HEK293T (cell line): ENCODE measurements at regions not wholly inside any gene's neighbourhood (a gene's known extent, or its start where the extent isn't known, plus 50 kb on each side); places are given as distances from the start of the nearest gene placed in this dataset.
"Not testable (repeated sequence)": the region's sequence is repeated elsewhere in the genome, so short reads cannot be mapped to it uniquely, and the experiment has no call there.

Experiments used
- CTCF ChIA-PET: fragments of 350-600 bp; formaldehyde crosslinking; extraction: SDS; loops from one replicate; lab custom pipeline; 2021; ENCODE audit warnings: antibody characterized with exemption, inconsistent platforms; lab: Yijun Ruan, JAX
- POLR2A ChIA-PET: fragments of 350-600 bp; formaldehyde crosslinking; extraction: SDS; loops from one replicate; lab custom pipeline; 2020; ENCODE audit warnings: antibody characterized with exemption, inconsistent platforms; lab: Yijun Ruan, JAX
- DNase-seq: peaks from one replicate; pipeline ENCODE4 v3.0.0; 2012; ENCODE audit warnings: mixed read lengths; ENCODE audit errors: extremely low spot score
- ARNT ChIP-seq: fragments of 450-650 bp; IDR thresholded peaks from 2 replicates; pipeline ENCODE4 v1.6.1; 2017; ENCODE audit warnings: mild to moderate bottlenecking
- BHLHE40 ChIP-seq: fragments of 450-650 bp; IDR thresholded peaks from 2 replicates; pipeline ENCODE4 v1.6.1; 2016; ENCODE audit warnings: mild to moderate bottlenecking, moderate library complexity, borderline replicate concordance
- CTBP1 ChIP-seq: fragments of 450-650 bp; IDR thresholded peaks from 2 replicates; pipeline ENCODE4 v1.6.1; 2016; ENCODE audit warnings: borderline replicate concordance
- ELF4 ChIP-seq: fragments of 450-650 bp; IDR thresholded peaks from 2 replicates; pipeline ENCODE4 v1.6.1; 2017; ENCODE audit warnings: antibody characterized with exemption
- FOXA1 ChIP-seq: fragments of 450-650 bp; IDR thresholded peaks from 2 replicates; pipeline ENCODE4 v1.6.1; 2016; ENCODE audit warnings: mild to moderate bottlenecking
- FOXK2 ChIP-seq: fragments of 450-650 bp; IDR thresholded peaks from 2 replicates; pipeline ENCODE4 v1.6.1; 2016; ENCODE audit warnings: mild to moderate bottlenecking
- FOXM1 ChIP-seq: fragments of 450-650 bp; IDR thresholded peaks from 2 replicates; pipeline ENCODE4 v1.6.1; 2017; ENCODE audit warnings: mild to moderate bottlenecking, borderline replicate concordance
- HDGF ChIP-seq: fragments of 450-650 bp; IDR thresholded peaks from 2 replicates; pipeline ENCODE4 v1.6.1; 2017; ENCODE audit warnings: antibody characterized with exemption, borderline replicate concordance
- L3MBTL2 ChIP-seq: fragments of 450-650 bp; conservative IDR thresholded peaks from 2 replicates; pipeline ENCODE4 v1.6.1; 2016; ENCODE audit warnings: mild to moderate bottlenecking
- LEF1 ChIP-seq: fragments of 450-650 bp; IDR thresholded peaks from 2 replicates; pipeline ENCODE4 v1.6.1; 2017; ENCODE audit warnings: mild to moderate bottlenecking, borderline replicate concordance
- NFRKB ChIP-seq: fragments of 450-650 bp; IDR thresholded peaks from 2 replicates; pipeline ENCODE4 v1.6.1; 2016; ENCODE audit warnings: mild to moderate bottlenecking, moderate library complexity
- SP1 ChIP-seq: fragments of 450-650 bp; IDR thresholded peaks from 2 replicates; pipeline ENCODE4 v1.6.1; 2017
- SUZ12 ChIP-seq: fragments of 450-650 bp; IDR thresholded peaks from 2 replicates; pipeline ENCODE4 v1.6.1; 2016; ENCODE audit warnings: mild to moderate bottlenecking
- TARDBP ChIP-seq: fragments of 450-650 bp; IDR thresholded peaks from 2 replicates; pipeline ENCODE4 v1.6.1; 2016
- ZNF384 ChIP-seq: fragments of 450-650 bp; IDR thresholded peaks from 2 replicates; pipeline ENCODE4 v1.6.1; 2016
- TF ChIP-seq, protein P1 (sequence below): fragments of 450-650 bp; IDR thresholded peaks from 2 replicates; pipeline ENCODE4 v1.6.1; 2016

GRCh38 chr4:20075248-20075871, 176.3 kb upstream of the SLIT2 start:
- no peak for TF ChIP-seq L3MBTL2
- TF ChIP-seq ARNT, result no peak
- no peak for TF ChIP-seq FOXM1
- no peak for TF ChIP-seq FOXK2
- TF ChIP-seq SP1, result no peak
- DNase-seq, result no peak
- ChIA-PET POLR2A (no interaction called here), CTCF (interaction anchor here (1.4 kb wide), 1 partner anchor 172 kb away, joined by 3 read pairs; no protein-coding TSS in a partner anchor)

DNA sequence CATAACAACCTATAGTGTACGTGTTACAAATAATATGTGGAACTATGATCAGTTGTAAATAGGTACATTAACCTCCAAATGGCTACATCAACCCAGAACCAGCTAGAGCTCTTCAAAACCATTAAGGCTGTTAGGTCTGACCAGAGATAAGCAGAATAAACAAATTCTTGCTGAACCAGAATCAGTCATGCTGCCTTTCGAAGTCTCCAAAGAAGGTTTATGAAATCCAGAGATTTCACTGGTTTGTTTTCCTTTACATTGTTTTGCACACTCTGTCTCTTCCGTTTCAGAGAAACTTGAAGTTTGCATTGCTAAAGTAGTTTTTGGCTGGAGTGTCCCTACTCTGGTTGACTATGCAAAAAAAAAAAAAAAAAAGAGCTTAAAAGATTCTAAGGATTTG, 177.3 kb upstream of the SLIT2 start:
- TF ChIP-seq ZNF384 (peak; percentile 31; the same call in 1 of the 2 replicates), NFRKB (no peak)
- peak; percentile 10 for DNase-seq
- ChIA-PET POLR2A (no interaction called here), CTCF (interaction anchor here (0.6 to 1.4 kb wide), 3 partner anchors 139 to 562 kb away, joined by 3 to 6 read pairs (median 3); no protein-coding TSS in a partner anchor)

- DNase-seq, result no peak
- ChIA-PET POLR2A (no interaction called here), CTCF (no interaction called here)
- TF ChIP-seq L3MBTL2, result no peak
- TF ChIP-seq HDGF, result no peak
- no peak for TF ChIP-seq SUZ12
- TF ChIP-seq CTBP1, result no peak
- TF ChIP-seq ZNF384, result no peak
- no peak for TF ChIP-seq LEF1
- TF ChIP-seq ARNT, result no peak
- TF ChIP-seq, protein P1, sequence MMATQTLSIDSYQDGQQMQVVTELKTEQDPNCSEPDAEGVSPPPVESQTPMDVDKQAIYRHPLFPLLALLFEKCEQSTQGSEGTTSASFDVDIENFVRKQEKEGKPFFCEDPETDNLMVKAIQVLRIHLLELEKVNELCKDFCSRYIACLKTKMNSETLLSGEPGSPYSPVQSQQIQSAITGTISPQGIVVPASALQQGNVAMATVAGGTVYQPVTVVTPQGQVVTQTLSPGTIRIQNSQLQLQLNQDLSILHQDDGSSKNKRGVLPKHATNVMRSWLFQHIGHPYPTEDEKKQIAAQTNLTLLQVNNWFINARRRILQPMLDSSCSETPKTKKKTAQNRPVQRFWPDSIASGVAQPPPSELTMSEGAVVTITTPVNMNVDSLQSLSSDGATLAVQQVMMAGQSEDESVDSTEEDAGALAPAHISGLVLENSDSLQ, result no peak
- TF ChIP-seq BHLHE40, result no peak
- no peak for TF ChIP-seq NFRKB
- TF ChIP-seq FOXA1, result no peak
- no peak for TF ChIP-seq FOXM1
- no peak for TF ChIP-seq ELF4
- no peak for TF ChIP-seq SP1
- TF ChIP-seq TARDBP, result no peak
- TF ChIP-seq FOXK2, result no peak
Observed at GRCh38 chr4:20065952-20066351, 185.8 kb upstream of the SLIT2 start.

DNA sequence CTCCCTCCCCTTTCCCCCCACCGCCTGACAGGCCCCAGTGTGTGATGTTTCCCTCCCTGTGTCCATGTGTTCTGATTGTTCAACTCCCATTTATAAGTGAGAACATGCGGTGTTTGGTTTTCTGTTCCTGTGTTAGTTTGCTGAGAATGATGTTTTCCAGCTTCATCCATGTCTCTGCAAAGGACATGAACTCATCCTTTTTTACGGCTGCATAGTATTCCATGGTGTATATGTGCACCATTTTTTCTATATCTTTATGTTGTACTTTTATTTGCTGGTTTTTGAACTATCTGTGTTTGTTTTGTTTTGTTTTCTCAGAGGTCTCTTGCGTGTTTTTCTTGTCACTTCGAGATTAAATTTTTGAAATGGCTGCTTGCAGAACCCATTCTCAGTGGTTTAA, 188.8 kb upstream of the SLIT2 start:
- CTCF ChIA-PET, POLR2A ChIA-PET, DNase-seq: not testable (repeated sequence)

DNA sequence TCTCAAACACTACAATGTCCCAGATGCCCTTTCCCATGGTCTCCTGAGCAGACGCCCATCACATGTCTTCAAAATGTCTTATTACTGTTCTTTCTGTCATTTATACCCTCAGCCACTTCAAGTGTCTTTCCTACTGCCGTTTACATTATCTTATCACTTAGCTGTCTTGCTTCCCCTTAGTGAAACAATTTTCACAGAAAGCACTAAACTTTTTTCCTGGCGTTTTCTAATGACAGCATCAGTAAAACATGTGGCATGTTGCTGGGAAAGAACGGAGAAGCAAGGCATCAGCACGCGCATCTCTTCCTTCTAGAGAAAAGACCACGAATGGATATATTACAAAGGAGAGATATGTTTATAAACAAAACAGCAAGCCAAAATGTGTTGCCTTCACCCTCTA, 189.7 kb upstream of the SLIT2 start:
- CTCF ChIA-PET, result no interaction called here
- POLR2A ChIA-PET, result no interaction called here
- TF ChIP-seq LEF1, result no peak
- no peak for TF ChIP-seq SUZ12
- TF ChIP-seq, protein P1, result no peak
- TF ChIP-seq NFRKB, result no peak
- no peak for TF ChIP-seq ZNF384
- no peak for TF ChIP-seq HDGF
- no peak for TF ChIP-seq SP1
- no peak for TF ChIP-seq TARDBP
- no peak for TF ChIP-seq L3MBTL2
- no peak for TF ChIP-seq ARNT
- no peak for TF ChIP-seq CTBP1
- no peak for TF ChIP-seq FOXK2
- TF ChIP-seq FOXA1, result no peak
- TF ChIP-seq FOXM1, result no peak
- no peak for TF ChIP-seq BHLHE40
- TF ChIP-seq ELF4, result no peak
- no peak for DNase-seq

GRCh38 chr4:20050768-20051167, 200.9 kb upstream of the SLIT2 start:
- TF ChIP-seq ZNF384, result no peak
- TF ChIP-seq ARNT, result no peak
- TF ChIP-seq HDGF, result no peak
- TF ChIP-seq LEF1, result no peak
- no peak for TF ChIP-seq FOXK2
- no peak for TF ChIP-seq L3MBTL2
- no peak for TF ChIP-seq NFRKB
- TF ChIP-seq CTBP1, result no peak
- CTCF ChIA-PET, result no interaction called here
- DNase-seq, result no peak
- POLR2A ChIA-PET, result no interaction called here

GRCh38 chr4:20049889-20050288, 201.8 kb upstream of the SLIT2 start:
- ChIA-PET CTCF (no interaction called here), POLR2A (no interaction called here)
- TF ChIP-seq NFRKB (no peak), ELF4 (no peak), BHLHE40 (no peak), FOXM1 (no peak), TARDBP (no peak), L3MBTL2 (no peak), ARNT (no peak), ZNF384 (no peak), LEF1 (no peak), FOXA1 (no peak), SP1 (no peak), SUZ12 (no peak), HDGF (no peak), CTBP1 (no peak), FOXK2 (no peak)
- TF ChIP-seq, protein P1, result no peak
- DNase-seq, result no peak
